OCI-LY3 (cell line): ENCODE measurements at regions not wholly inside any gene's neighbourhood (a gene's known extent, or its start where the extent isn't known, plus 50 kb on each side); places are given as distances from the start of the nearest gene placed in this dataset.

Experiments used
- H2AFZ ChIP-seq: fragments of 200-600, 300-600 bp; shearing (Covaris generic); 2 replicates; pipeline ENCODE4 v1.6.0; 2014; ENCODE audit warnings: antibody characterized with exemption, low read depth, low read length
- H3K27ac ChIP-seq: fragments of 200-600, 300-600 bp; sonication (generic); 2 replicates; pipeline ENCODE4 v1.5.1; 2014; ENCODE audit warnings: mild to moderate bottlenecking, low read length, moderate library complexity, mixed read lengths
- H3K27me3 ChIP-seq: fragments of 200-600, 300-600 bp; sonication (generic); 2 replicates; pipeline ENCODE4 v1.6.1; 2014; ENCODE audit warnings: low read depth, low read length, mixed read lengths
- H3K36me3 ChIP-seq: fragments of 200-600, 300-600 bp; sonication (generic); replicated peaks from 2 replicates; pipeline ENCODE3; 2014; ENCODE audit warnings: low read depth, low read length, mixed read lengths
- H3K4me1 ChIP-seq: fragments of 300-600, 200-600 bp; sonication (generic); 2 replicates; pipeline ENCODE4 v1.6.1; 2014; ENCODE audit warnings: low read length, mixed read lengths
- H3K4me2 ChIP-seq: fragments of 200-600, 300-600 bp; sonication (generic); 2 replicates; pipeline ENCODE4 v1.6.1; 2014; ENCODE audit warnings: low read length, mixed read lengths
- H3K4me3 ChIP-seq: fragments of 300-600, 200-600 bp; sonication (generic); 2 replicates; pipeline ENCODE4 v1.5.1; 2014; ENCODE audit warnings: antibody characterized with exemption, mild to moderate bottlenecking, low read length, moderate library complexity
- H3K79me2 ChIP-seq: fragments of 300-600, 200-600 bp; shearing (Covaris generic); 2 replicates; pipeline ENCODE4 v1.6.1; 2014; ENCODE audit warnings: mild to moderate bottlenecking, low read length, mixed read lengths
- H3K9ac ChIP-seq: fragments of 300-600, 200-600 bp; shearing (Covaris generic); 2 replicates; pipeline ENCODE4 v1.6.0; 2014; ENCODE audit warnings: mild to moderate bottlenecking, low read length, moderate library complexity
- H3K9me3 ChIP-seq: fragments of 200-600, 300-600 bp; shearing (Covaris generic); 2 replicates; pipeline ENCODE4 v1.6.1; 2014; ENCODE audit warnings: low read length, mixed read lengths; ENCODE audit not compliant: insufficient read depth
- H4K20me1 ChIP-seq: fragments of 200-600, 300-600 bp; sonication (generic); 2 replicates; pipeline ENCODE4 v1.6.1; 2016; ENCODE audit warnings: low read length, mixed read lengths; ENCODE audit not compliant: insufficient read depth
- CTCF ChIP-seq: fragments of 200-600, 300-600 bp; sonication (generic); IDR thresholded peaks from 2 replicates; pipeline ENCODE4 v1.5.1; 2014; ENCODE audit warnings: antibody characterized with exemption, low read length, low read depth
- EZH2phosphoT487 ChIP-seq: fragments of 200-600 bp; shearing (Covaris generic); IDR thresholded peaks from 2 replicates; pipeline ENCODE4 v1.6.1; 2018; ENCODE audit warnings: antibody characterized with exemption, mixed run types, low read depth

DNA sequence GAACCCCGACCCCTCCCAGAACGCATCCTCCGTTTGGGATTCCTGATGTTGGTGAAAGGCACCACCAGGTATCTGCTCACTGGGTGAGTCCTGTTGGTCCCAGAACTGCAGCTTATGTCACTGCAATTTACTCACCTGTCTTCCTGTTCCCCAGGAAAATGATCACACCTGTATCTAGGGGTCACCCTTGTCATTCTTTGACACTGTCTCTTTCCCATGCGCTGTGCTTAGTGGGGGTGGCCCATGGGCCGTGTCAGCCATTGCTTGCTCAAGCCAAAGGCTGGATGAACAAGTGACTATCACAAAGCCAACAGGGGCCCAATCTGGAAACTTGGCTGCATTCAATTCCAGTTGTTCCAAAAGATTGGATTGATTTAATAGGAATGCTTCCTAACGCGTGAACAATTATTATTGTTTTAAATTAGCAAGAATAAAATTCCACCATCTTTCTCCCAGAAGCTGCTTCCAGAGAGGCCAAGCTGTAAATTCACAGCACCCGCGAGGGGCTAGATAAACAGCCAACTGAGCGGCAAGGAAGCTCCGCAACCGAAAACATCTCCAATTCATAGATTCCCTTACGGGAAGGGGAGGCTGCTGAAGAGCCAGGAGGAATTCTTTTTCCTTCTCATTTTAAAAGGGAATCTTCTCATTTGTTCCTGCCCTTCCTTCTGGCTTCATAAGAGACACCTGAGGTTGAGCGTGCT is 134.8 kb upstream of the ZMIZ1 start:
- Histone ChIP-seq H4K20me1 (no peaks in the 10 kb centered on the region), H3K36me3 (no peaks in the 10 kb centered on the region), H3K27me3 (0 out of 2 replicates have a peak, but pooled peaks cover 4% of the 10 kb centered on the region), H3K4me1 (no peaks in the 10 kb centered on the region), H3K9me3 (no peaks in the 10 kb centered on the region), H3K79me2 (no peaks in the 10 kb centered on the region), H3K4me3 (no peak overlapping the region), H3K27ac (no peak overlapping the region), H3K4me2 (no peak overlapping the region), H3K9ac (no peak overlapping the region), H2AFZ (no peak overlapping the region)
- TF ChIP-seq EZH2phosphoT487 (no peak), CTCF (no peak)

DNA sequence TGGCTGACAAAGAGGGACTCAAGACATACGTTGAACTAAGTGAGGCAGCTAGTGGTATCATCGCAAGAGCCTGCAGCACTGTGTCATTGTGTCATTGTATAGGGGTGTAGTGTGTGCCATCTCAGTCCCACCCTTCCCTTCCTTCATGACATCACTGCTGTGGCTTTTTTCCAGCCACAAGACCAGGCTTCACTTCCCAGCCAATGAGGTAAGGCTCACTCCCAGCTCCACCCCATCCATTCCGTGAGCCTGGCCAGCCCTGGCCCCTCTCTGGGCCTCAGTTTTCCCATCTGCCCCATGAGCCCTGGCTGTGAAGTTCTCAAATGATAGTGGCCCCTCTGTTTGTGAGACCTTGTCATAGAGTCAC is 134.3 kb upstream of the ZMIZ1 start:
- no peak overlapping the region for H3K4me2 ChIP-seq
- TF ChIP-seq CTCF (no peak), EZH2phosphoT487 (no peak)
- H3K79me2 ChIP-seq, result no peaks in the 10 kb centered on the region
- no peak overlapping the region for H3K4me3 ChIP-seq
- no peak overlapping the region for H2AFZ ChIP-seq
- H3K36me3 ChIP-seq, result no peaks in the 10 kb centered on the region
- no peaks in the 10 kb centered on the region for H3K4me1 ChIP-seq
- no peaks in the 10 kb centered on the region for H4K20me1 ChIP-seq
- H3K9me3 ChIP-seq, result no peaks in the 10 kb centered on the region
- H3K9ac ChIP-seq, result no peak overlapping the region
- H3K27me3 ChIP-seq, result 0 out of 2 replicates have a peak, but pooled peaks cover 4% of the 10 kb centered on the region
- no peak overlapping the region for H3K27ac ChIP-seq

- no peak overlapping the region for H3K4me2 ChIP-seq
- no peaks in the 10 kb centered on the region for H3K4me1 ChIP-seq
- H3K4me3 ChIP-seq, result no peak overlapping the region
- no peak overlapping the region for H3K27ac ChIP-seq
- no peaks in the 10 kb centered on the region for H3K36me3 ChIP-seq
- 0 out of 2 replicates have a peak, but pooled peaks cover 4% of the 10 kb centered on the region for H3K27me3 ChIP-seq
- H3K9ac ChIP-seq, result no peak overlapping the region
- no peaks in the 10 kb centered on the region for H3K79me2 ChIP-seq
- no peak overlapping the region for H2AFZ ChIP-seq
- TF ChIP-seq CTCF (no peak), EZH2phosphoT487 (no peak)
- H4K20me1 ChIP-seq, result no peaks in the 10 kb centered on the region
- H3K9me3 ChIP-seq, result no peaks in the 10 kb centered on the region
These were observed 133.7 kb upstream of the ZMIZ1 start for GRCh38 chr10:78934994-78935602.

GRCh38 chr10:78935697-78936407 is 132.9 kb upstream of the ZMIZ1 start:
- Histone ChIP-seq H3K9me3 (no peaks in the 10 kb centered on the region), H3K4me1 (no peaks in the 10 kb centered on the region), H4K20me1 (no peaks in the 10 kb centered on the region), H3K4me2 (no peak overlapping the region), H2AFZ (no peak overlapping the region), H3K9ac (no peak overlapping the region), H3K79me2 (no peaks in the 10 kb centered on the region), H3K27me3 (0 out of 2 replicates have a peak, but pooled peaks cover 1% of the 10 kb centered on the region), H3K4me3 (no peak overlapping the region), H3K27ac (no peak overlapping the region), H3K36me3 (no peaks in the 10 kb centered on the region)
- no peak for TF ChIP-seq CTCF
